GM18951 (cell line): ENCODE measurements at regions not wholly inside any gene's neighbourhood (a gene's known extent, or its start where the extent isn't known, plus 50 kb on each side); places are given as distances from the start of the nearest gene placed in this dataset.
"Not testable (repeated sequence)": the region's sequence is repeated elsewhere in the genome, so short reads cannot be mapped to it uniquely, and the experiment has no call there.

Source experiments
- POLR2A ChIP-seq: IDR thresholded peaks from 4 replicates; pipeline ENCODE4 v1.6.1; 2011; ENCODE audit warnings: mild to moderate bottlenecking; ENCODE audit not compliant: insufficient read length, insufficient read depth; ENCODE audit errors: extremely low read depth
- in situ Hi-C: fragments of 300-500 bp; cut with MboI; formaldehyde crosslinking; loops from one replicate; pipeline ENCODE4 v1.12.0; 2022; ENCODE audit warnings: low sequenced_read_pairs, mixed read lengths, inconsistent platforms; ENCODE audit not compliant: unreplicated experiment

DNA sequence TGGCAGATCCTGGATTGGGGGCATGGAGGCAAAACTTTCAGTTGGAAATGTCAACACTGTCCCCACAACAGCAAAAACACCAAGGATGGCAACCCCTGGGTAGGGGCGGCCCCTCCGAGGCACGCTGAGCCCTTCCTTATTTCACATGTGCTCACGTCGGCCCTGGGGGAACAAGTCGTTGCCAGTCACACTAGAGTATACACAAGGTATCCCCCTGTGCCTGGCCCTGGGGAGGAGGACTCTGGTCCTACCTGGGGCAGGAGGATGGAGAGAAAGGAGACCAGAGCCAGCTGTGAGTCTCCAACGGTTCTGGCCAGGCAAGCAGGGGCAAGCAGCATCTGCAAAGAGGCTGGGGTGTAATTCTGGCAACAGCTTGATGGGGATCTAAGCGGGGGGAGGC, 126.9 kb upstream of the FOXD4L5 start:
- in situ Hi-C loops, result no loop called here
- TF ChIP-seq POLR2A, result no peak

- in situ Hi-C loops, result no loop called here
- no peak for TF ChIP-seq POLR2A
Measured at GRCh38 chr9:65411336-65411735, 126.3 kb upstream of the FOXD4L5 start.

DNA sequence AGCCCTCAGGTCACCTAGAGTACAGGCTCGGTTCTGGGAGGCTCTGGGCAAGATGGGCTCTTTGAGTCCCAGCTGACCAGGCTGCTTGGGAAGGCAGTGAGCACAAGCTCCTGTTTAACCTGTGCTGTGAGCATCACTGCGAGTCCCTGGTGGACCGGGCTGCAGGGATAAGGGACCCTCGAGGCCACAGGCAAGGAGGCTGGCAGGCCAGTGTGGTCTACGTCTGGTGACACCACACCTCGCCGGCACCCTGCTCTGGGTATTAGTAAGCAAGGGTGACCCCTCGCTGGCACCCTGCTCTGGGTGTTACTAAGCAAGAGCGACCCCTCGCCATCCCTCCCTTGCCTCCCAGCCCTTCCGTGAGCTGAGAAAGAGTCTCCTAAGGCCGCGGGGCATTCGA, 125.9 kb upstream of the FOXD4L5 start:
- TF ChIP-seq POLR2A, result no peak
- in situ Hi-C loops, result no loop called here

DNA sequence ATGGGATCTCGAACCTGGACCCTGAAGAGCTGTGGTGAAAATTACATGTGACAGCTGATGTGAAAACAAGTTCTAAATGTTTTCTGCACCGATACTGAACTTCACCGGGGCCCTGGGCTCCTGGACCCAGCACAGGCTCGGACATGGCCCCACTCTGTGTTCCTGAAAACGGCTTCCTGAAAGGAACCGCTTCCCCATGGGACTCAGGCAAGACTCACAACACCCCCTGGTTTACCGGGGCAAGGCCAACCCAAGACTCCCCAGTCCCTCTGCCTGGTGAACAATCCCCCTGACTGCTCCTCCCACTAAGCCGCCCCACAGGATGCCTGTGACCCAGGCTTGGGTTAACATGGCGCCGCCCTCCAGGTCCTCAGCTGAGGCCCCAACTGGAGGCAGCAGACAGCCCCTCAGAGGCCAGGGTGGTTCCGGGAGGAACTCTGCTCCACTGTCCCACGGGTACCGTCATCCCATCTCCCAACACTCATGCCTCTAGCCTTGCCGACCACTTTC, 124.5 kb upstream of the FOXD4L5 start:
- TF ChIP-seq POLR2A, result no peak
- in situ Hi-C loops, result no loop called here

DNA sequence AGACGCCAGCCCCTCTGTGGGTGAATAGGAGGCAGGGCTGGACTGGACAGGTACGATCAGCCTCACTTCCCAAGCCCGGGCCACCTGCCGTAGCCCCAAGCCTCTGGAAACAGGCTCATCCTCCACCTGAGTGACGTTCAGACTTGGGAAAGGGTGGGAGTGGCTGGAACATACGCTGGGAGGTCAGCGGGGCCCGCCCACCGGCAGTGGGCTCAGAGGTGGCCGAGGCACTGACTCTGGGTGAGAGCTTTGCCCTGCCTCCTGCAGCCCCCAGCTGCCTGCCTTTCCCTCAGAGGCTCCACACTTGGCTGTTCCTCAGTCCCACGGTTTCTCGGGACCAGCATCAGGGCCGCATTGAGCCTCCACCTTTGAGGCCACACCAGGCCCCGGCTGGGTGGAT, 123.8 kb upstream of the FOXD4L5 start:
- in situ Hi-C loops, result not testable (repeated sequence)

DNA sequence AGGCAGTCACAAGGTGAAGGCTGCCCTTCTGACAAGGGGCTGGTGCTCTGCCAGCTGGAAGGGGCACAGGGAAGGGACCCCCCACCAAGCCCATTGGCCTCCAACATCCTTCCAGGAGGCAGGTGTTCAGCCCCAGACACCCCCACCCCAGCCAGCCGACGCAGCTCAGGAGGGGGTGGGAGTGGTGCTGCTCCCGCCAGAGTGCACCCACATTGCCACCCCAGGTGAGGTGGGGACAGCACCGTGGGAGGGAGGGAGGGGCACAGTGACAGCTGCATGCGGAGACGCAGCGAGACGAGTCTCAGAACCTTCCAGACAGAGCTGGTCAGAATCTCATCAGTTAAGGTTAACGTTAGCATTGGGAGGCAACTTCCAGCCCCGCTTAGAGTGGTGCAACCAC, 121.6 kb upstream of the FOXD4L5 start:
- in situ Hi-C loops, result not testable (repeated sequence)

- in situ Hi-C loops, result not testable (repeated sequence)
Measured at GRCh38 chr9:65405766-65406165, 120.8 kb upstream of the FOXD4L5 start.

DNA sequence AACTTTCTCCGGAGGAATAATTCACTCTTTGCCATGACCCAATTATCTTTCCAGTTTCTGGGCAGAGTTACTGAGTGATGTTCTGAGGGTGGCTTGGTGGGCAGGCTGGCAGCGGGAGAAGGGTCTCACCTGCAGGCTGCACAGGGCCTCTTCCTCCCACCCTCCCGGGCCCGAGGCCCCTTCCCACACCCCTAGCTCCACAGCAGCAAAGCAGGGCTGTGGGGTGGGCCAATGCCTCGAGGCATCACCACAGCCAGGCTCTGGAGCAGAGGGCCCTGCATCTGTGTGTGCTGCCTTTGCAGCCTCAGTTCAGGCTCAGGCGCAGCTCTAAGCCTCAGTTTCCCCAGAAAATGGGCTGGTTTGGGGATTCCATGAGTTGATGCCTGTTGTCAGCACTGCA, 120.2 kb upstream of the FOXD4L5 start:
- no peak for TF ChIP-seq POLR2A
- in situ Hi-C loops, result no loop called here

- no peak for TF ChIP-seq POLR2A
- in situ Hi-C loops, result no loop called here
Measured at GRCh38 chr9:65404232-65405006, 119.4 kb upstream of the FOXD4L5 start.

GRCh38 chr9:65403721-65404120, 118.7 kb upstream of the FOXD4L5 start:
- in situ Hi-C loops, result no loop called here

GRCh38 chr9:65403072-65403471, 118.1 kb upstream of the FOXD4L5 start:
- in situ Hi-C loops, result not testable (repeated sequence)

More at GRCh38 chr9:65403721-65404120, 118.7 kb upstream of the FOXD4L5 start:
- no peak for TF ChIP-seq POLR2A

DNA sequence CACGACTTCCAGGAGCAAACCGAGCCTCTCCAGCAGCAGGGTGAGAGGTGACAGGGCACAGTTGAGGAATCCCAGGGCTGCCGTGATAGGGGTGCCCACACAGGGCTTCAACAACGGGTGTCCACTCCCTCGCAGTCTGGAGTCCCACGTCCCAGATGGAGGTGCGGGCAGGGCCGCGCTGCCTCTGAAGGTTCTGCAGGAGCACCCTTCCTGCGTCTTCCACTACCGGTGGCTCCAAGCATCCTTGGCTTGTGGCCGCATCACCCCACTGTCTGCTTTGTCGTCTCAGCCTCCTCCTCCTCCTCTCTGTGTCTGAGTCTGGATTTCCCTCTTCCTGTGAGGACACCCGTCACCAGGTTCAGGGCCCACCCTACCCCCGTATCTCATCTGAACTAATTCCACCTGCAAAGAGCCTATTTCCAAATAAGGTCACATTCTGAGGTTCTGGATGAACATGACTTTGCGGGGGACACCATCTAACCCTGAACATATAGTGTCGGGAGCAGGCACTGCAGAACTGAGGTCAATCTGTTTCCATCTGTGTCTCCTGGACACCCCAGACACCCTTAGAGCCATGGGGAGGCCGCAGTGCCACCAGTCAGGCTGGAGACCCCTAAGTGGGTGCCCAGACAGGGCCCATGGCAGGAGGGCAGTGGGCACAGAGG, 117.3 kb upstream of the FOXD4L5 start:
- in situ Hi-C loops, result not testable (repeated sequence)

GRCh38 chr9:65401456-65402045, 116.5 kb upstream of the FOXD4L5 start:
- in situ Hi-C loops, result not testable (repeated sequence)

GRCh38 chr9:65400886-65401285, 115.9 kb upstream of the FOXD4L5 start:
- in situ Hi-C loops, result no loop called here
- no peak for TF ChIP-seq POLR2A

GRCh38 chr9:65397763-65398719, 113.0 kb upstream of the FOXD4L5 start:
- in situ Hi-C loops, result not testable (repeated sequence)

DNA sequence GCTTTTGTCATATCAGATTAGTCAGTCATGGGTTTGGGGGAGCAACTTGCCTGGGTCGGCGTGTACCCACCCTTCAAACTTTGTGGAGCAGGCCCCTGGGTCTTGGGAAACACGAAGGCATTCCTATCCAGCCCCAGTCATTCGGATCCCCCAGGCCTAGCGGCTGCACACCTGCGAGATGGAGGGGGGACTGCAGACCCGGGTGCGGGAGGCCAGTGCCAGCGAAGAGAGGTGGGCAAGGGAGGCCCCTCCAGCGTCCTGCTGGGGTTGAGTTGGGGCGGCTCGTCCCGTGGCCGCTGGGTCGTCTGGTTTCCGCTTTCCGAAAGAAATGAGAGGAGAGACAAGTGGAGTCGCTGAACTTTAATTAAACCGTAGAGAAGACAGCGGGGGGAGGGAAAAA, 112.2 kb upstream of the FOXD4L5 start:
- in situ Hi-C loops, result not testable (repeated sequence)

GRCh38 chr9:65396601-65397000, 111.6 kb upstream of the FOXD4L5 start:
- in situ Hi-C loops, result not testable (repeated sequence)

DNA sequence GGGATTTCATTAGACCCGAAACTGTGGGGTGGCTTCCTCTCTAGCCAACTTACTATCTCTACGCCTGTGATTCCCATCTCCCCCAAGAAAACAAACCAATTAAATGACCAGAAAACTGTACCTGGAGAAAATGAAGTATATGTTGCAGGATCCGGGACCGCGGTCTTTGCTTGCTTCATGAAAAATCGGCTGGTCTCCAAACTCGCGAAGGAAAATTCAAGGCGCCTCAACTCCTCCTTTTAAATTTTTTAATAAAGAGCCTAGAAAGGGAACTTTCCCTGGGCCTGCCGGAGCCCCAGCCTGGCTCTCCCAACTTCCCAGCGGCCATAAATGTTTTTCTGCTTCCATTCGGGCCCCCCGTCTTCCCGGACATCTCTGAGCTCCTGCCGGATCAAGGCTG, 110.8 kb upstream of the FOXD4L5 start:
- in situ Hi-C loops, result not testable (repeated sequence)
